ENCODE measurements at regions not wholly inside any gene's neighbourhood (a gene's known extent, or its start where the extent isn't known, plus 50 kb on each side); places are given as distances from the start of the nearest gene placed in this dataset.

GRCh38 chr9:85212209-85212608 is 529.5 kb downstream of the AGTPBP1 start:
- Histone ChIP-seq H3K27ac (no peak overlapping the region), H3K36me3 (no peaks in the 10 kb centered on the region), H3K4me3 (no peak overlapping the region), H3K4me1 (peaks cover 0 to 16% (median 5%) of the 10 kb centered on the region in 4 donors), H3K9me3 (no peaks in the 10 kb centered on the region), H3K27me3 (no peaks in the 10 kb centered on the region)
- intact Hi-C loops (cut with DNase I; ENCODE audit: low total_unique reads) = no loop called here
- no peak for DNase-seq
- no peak for TF ChIP-seq CTCF (IDR thresholded peaks at IDR 0.05)

DNA sequence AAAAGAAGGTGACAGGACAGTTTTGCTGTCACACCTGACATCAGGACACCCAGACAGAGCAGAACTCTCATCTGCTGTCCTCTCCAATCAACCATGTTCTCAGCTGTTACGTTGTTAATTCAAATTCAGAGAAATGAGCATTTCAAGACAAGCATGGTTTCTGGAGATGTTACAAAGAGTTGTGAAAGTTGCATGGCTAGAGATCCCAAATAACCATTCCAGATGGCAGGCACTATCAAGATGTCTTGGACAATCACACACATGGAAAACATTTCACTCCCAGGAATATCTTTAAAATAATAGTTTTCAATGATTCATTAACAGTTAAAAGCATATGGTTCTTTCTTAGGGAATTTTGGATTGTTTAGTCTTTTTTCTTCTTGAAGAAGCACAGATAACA is 533.1 kb downstream of the AGTPBP1 start:
- Histone ChIP-seq H3K9me3 (no peaks in the 10 kb centered on the region), H3K27me3 (no peaks in the 10 kb centered on the region), H3K4me3 (no peak overlapping the region), H3K4me1 (no peaks in the 10 kb centered on the region), H3K36me3 (no peaks in the 10 kb centered on the region), H3K27ac (no peak overlapping the region)
- no peak for TF ChIP-seq CTCF (IDR thresholded peaks at IDR 0.05)
- DNase-seq = no peak
- intact Hi-C loops (cut with DNase I; ENCODE audit: low total_unique reads) = no loop called here

GRCh38 chr9:85204176-85204575 is 534.6 kb downstream of the NTRK2 start:
- DNase-seq = no peak
- no peaks in the 10 kb centered on the region for H3K27me3 ChIP-seq
- peaks cover 0 to 29% (median 17%) of the 10 kb centered on the region in 4 donors for H3K4me1 ChIP-seq
- no peaks in the 10 kb centered on the region for H3K9me3 ChIP-seq
- H3K36me3 ChIP-seq = no peaks in the 10 kb centered on the region
- intact Hi-C loops (cut with DNase I; ENCODE audit: low total_unique reads) = no loop called here
- no peak for TF ChIP-seq CTCF (IDR thresholded peaks at IDR 0.05)
- H3K4me3 ChIP-seq = no peak overlapping the region
- no peak overlapping the region for H3K27ac ChIP-seq

GRCh38 chr9:85202596-85202995 is 533.1 kb downstream of the NTRK2 start:
- H3K36me3 ChIP-seq = no peaks in the 10 kb centered on the region
- TF ChIP-seq CTCF (IDR thresholded peaks at IDR 0.05) = no peak
- no peak overlapping the region for H3K4me3 ChIP-seq
- no peak overlapping the region for H3K27ac ChIP-seq
- no peak for DNase-seq
- no peaks in the 10 kb centered on the region for H3K9me3 ChIP-seq
- peaks cover 0 to 29% (median 17%) of the 10 kb centered on the region in 4 donors for H3K4me1 ChIP-seq
- intact Hi-C loops (cut with DNase I; ENCODE audit: low total_unique reads) = no loop called here
- H3K27me3 ChIP-seq = no peaks in the 10 kb centered on the region

GRCh38 chr9:85200726-85201404 is 531.3 kb downstream of the NTRK2 start:
- peak; percentile 25 to 65 for DNase-seq
- intact Hi-C loops (cut with DNase I; ENCODE audit: low total_unique reads) = no loop called here
- no peak overlapping the region for H3K27ac ChIP-seq

More at GRCh38 chr9:85200726-85201404, 531.3 kb downstream of the NTRK2 start:
- Histone ChIP-seq H3K4me3 (no peak overlapping the region), H3K36me3 (no peaks in the 10 kb centered on the region), H3K27me3 (no peaks in the 10 kb centered on the region), H3K9me3 (no peaks in the 10 kb centered on the region), H3K4me1 (peaks cover 0 to 29% (median 17%) of the 10 kb centered on the region in 4 donors)
- no peak for TF ChIP-seq CTCF (IDR thresholded peaks at IDR 0.05)
